ENCODE measurements at regions not wholly inside any gene's neighbourhood (a gene's known extent, or its start where the extent isn't known, plus 50 kb on each side); places are given as distances from the start of the nearest gene placed in this dataset.

DNA sequence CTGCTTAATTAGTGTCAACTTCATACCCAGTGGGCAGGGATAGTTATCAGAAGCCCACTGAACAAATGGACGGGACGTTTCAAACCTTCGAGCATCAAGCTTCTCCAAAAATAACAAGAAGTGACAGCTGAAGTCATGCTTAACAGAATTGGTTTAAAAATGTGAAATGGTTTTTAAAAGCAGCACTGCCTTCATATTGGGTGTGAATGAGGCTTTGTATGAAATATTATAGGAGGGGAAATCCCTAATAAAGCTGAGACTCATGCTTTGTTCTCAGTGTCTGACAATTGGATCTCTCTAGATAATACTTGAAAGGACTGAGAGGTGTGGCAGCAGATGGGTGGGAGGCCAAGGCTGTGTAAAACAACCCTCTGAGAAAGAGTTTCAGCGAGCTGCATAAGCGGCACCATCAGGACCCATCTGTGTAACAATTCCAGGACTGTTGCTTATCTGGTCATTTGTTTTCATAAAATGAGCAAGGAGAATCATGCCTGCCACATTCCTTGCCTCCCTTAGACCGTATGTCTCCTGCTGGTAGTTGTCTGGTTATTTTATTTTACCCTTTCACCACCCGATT is 667.7 kb downstream of the DIAPH3 start:
- TF ChIP-seq, protein P1, sequence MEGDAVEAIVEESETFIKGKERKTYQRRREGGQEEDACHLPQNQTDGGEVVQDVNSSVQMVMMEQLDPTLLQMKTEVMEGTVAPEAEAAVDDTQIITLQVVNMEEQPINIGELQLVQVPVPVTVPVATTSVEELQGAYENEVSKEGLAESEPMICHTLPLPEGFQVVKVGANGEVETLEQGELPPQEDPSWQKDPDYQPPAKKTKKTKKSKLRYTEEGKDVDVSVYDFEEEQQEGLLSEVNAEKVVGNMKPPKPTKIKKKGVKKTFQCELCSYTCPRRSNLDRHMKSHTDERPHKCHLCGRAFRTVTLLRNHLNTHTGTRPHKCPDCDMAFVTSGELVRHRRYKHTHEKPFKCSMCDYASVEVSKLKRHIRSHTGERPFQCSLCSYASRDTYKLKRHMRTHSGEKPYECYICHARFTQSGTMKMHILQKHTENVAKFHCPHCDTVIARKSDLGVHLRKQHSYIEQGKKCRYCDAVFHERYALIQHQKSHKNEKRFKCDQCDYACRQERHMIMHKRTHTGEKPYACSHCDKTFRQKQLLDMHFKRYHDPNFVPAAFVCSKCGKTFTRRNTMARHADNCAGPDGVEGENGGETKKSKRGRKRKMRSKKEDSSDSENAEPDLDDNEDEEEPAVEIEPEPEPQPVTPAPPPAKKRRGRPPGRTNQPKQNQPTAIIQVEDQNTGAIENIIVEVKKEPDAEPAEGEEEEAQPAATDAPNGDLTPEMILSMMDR (IDR thresholded peaks at IDR 0.05; ENCODE audit: poor library complexity, severe bottlenecking): no peak
- TF ChIP-seq, protein P2, sequence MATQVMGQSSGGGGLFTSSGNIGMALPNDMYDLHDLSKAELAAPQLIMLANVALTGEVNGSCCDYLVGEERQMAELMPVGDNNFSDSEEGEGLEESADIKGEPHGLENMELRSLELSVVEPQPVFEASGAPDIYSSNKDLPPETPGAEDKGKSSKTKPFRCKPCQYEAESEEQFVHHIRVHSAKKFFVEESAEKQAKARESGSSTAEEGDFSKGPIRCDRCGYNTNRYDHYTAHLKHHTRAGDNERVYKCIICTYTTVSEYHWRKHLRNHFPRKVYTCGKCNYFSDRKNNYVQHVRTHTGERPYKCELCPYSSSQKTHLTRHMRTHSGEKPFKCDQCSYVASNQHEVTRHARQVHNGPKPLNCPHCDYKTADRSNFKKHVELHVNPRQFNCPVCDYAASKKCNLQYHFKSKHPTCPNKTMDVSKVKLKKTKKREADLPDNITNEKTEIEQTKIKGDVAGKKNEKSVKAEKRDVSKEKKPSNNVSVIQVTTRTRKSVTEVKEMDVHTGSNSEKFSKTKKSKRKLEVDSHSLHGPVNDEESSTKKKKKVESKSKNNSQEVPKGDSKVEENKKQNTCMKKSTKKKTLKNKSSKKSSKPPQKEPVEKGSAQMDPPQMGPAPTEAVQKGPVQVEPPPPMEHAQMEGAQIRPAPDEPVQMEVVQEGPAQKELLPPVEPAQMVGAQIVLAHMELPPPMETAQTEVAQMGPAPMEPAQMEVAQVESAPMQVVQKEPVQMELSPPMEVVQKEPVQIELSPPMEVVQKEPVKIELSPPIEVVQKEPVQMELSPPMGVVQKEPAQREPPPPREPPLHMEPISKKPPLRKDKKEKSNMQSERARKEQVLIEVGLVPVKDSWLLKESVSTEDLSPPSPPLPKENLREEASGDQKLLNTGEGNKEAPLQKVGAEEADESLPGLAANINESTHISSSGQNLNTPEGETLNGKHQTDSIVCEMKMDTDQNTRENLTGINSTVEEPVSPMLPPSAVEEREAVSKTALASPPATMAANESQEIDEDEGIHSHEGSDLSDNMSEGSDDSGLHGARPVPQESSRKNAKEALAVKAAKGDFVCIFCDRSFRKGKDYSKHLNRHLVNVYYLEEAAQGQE (IDR thresholded peaks at IDR 0.05; ENCODE audit: borderline replicate concordance): no peak
- no peak for TF ChIP-seq EZH2 (IDR thresholded peaks at IDR 0.05; ENCODE audit: borderline replicate concordance, insufficient read depth, low read length, poor library complexity, severe bottlenecking)
- no peak for TF ChIP-seq RAD21 (conservative IDR thresholded peaks at IDR 0.05)
- TF ChIP-seq EP300 (conservative IDR thresholded peaks at IDR 0.05; ENCODE audit: poor library complexity, severe bottlenecking): no peak
- TF ChIP-seq SMC3 (conservative IDR thresholded peaks at IDR 0.05; ENCODE audit: poor library complexity): no peak
- no peak for TF ChIP-seq TAF1 (IDR thresholded peaks at IDR 0.05; ENCODE audit: low read depth)
